HG03045 (cell line): ENCODE measurements at regions not wholly inside any gene's neighbourhood (a gene's known extent, or its start where the extent isn't known, plus 50 kb on each side); places are given as distances from the start of the nearest gene placed in this dataset.
"Not testable (repeated sequence)": the region's sequence is repeated elsewhere in the genome, so short reads cannot be mapped to it uniquely, and the experiment has no call there.

Experiments used
- ATAC-seq: cut with Tn5 transposase; IDR thresholded peaks from one replicate; pipeline ENCODE4 v1.9.1; 2021; ENCODE audit warnings: mild to moderate bottlenecking, moderate library complexity; ENCODE audit not compliant: unreplicated experiment

- ATAC-seq: no peak
Measured at GRCh38 chr1:233722212-233722979, 108.5 kb downstream of the KCNK1 start.

GRCh38 chr1:233723387-233723786 lies 109.5 kb downstream of the KCNK1 start:
- no peak for ATAC-seq

GRCh38 chr1:233724131-233724631 lies 110.3 kb downstream of the KCNK1 start:
- ATAC-seq: not testable (repeated sequence)

GRCh38 chr1:233725423-233725822 lies 111.5 kb downstream of the KCNK1 start:
- ATAC-seq: no peak

- ATAC-seq: no peak
Measured at GRCh38 chr1:233728721-233729120, 114.8 kb downstream of the KCNK1 start.

- no peak for ATAC-seq
Measured at GRCh38 chr1:233730380-233730779, 116.5 kb downstream of the KCNK1 start.

- no peak for ATAC-seq
Measured at GRCh38 chr1:233730809-233731208, 116.9 kb downstream of the KCNK1 start.

- ATAC-seq: no peak
Measured at GRCh38 chr1:233732206-233732605, 118.3 kb downstream of the KCNK1 start.

- ATAC-seq: no peak
Measured at GRCh38 chr1:233734456-233734855, 120.5 kb downstream of the KCNK1 start.

GRCh38 chr1:233735331-233735730 lies 121.4 kb downstream of the KCNK1 start:
- ATAC-seq: no peak

GRCh38 chr1:233735847-233736246 lies 121.9 kb downstream of the KCNK1 start:
- no peak for ATAC-seq

GRCh38 chr1:233737341-233737740 lies 123.4 kb downstream of the KCNK1 start:
- no peak for ATAC-seq

GRCh38 chr1:233738396-233738795 lies 124.5 kb downstream of the KCNK1 start:
- ATAC-seq: no peak

GRCh38 chr1:233738850-233739249 lies 124.9 kb downstream of the KCNK1 start:
- ATAC-seq: no peak

GRCh38 chr1:233744779-233745513 lies 131.0 kb downstream of the KCNK1 start:
- no peak for ATAC-seq

- no peak for ATAC-seq
Measured at GRCh38 chr1:233750139-233750538, 136.2 kb downstream of the KCNK1 start.

GRCh38 chr1:233759665-233760064 lies 144.8 kb upstream of the SLC35F3 start:
- no peak for ATAC-seq

GRCh38 chr1:233764304-233764703 lies 140.2 kb upstream of the SLC35F3 start:
- ATAC-seq: not testable (repeated sequence)

- no peak for ATAC-seq
Measured at GRCh38 chr1:233777566-233777965, 126.9 kb upstream of the SLC35F3 start.

- no peak for ATAC-seq
Measured at GRCh38 chr1:233780049-233780448, 124.4 kb upstream of the SLC35F3 start.

GRCh38 chr1:233782937-233783586 lies 121.4 kb upstream of the SLC35F3 start:
- no peak for ATAC-seq

- ATAC-seq: no peak
Measured at GRCh38 chr1:233787599-233787998, 116.9 kb upstream of the SLC35F3 start.
